A549 (cell line): ENCODE measurements at regions not wholly inside any gene's neighbourhood (a gene's known extent, or its start where the extent isn't known, plus 50 kb on each side); places are given as distances from the start of the nearest gene placed in this dataset.
"Not testable (repeated sequence)": the region's sequence is repeated elsewhere in the genome, so short reads cannot be mapped to it uniquely, and the experiment has no call there.

Source experiments
- ATAC-seq, 2 experiments: fragments of 200-7000 bp in 1 of 2; fragments of >200 bp in 1 of 2; cut with Nextera tagmentation in 1 of 2; cut with Tn5 transposase in 1 of 2; 3 replicates each; pipeline versions ENCODE4 v1.8.0 to v1.9.1; 2018 to 2020; ENCODE audit warnings: mild to moderate bottlenecking in 1 of 2, moderate library complexity in 1 of 2
- CTCF ChIA-PET: fragments of 300-600 bp; sonication (Branson Sonifier 250); formaldehyde crosslinking; extraction: SDS; loops from one replicate; lab custom pipeline; 2021; ENCODE audit warnings: antibody characterized with exemption, inconsistent platforms; lab: Yijun Ruan, JAX
- POLR2A ChIA-PET: fragments of 350-600 bp; formaldehyde crosslinking; extraction: SDS; loops from one replicate; lab custom pipeline; 2021; ENCODE audit warnings: antibody characterized with exemption, inconsistent platforms; lab: Yijun Ruan, JAX
- DNase-seq, 2 experiments: peaks; one replicate each; pipeline versions ENCODE4 v3.0.0 to v3.0.0-alpha.2; 2011 to 2016; ENCODE audit warnings: low read depth in 1 of 2, low spot score in 1 of 2
- FAIRE-seq: peaks from 2 replicates; lab custom pipeline; 2011; peaks lifted over from hg19 to GRCh38; lab: Jason Lieb, UNC
- H3K27ac ChIP-seq, 2 experiments: fragments of >200 bp; sonication (Bioruptor Twin); formaldehyde crosslinking; 3 replicates each; pipeline ENCODE4 v1.5.1; 2016 to 2017
- H3K4me1 ChIP-seq: fragments of >200 bp; sonication (Bioruptor Twin); formaldehyde crosslinking; 3 replicates; pipeline ENCODE4 v1.6.1; 2016
- H3K4me2 ChIP-seq: fragments of >200 bp; sonication (Bioruptor Twin); formaldehyde crosslinking; 3 replicates; pipeline ENCODE4 v1.6.1; 2016
- H3K4me3 ChIP-seq: fragments of >200 bp; sonication (Bioruptor Twin); formaldehyde crosslinking; 3 replicates; pipeline ENCODE4 v1.5.1; 2016
- H3K9me3 ChIP-seq: fragments of >200 bp; sonication (Bioruptor Twin); formaldehyde crosslinking; 3 replicates; pipeline ENCODE4 v1.6.1; 2016
- CBX2 ChIP-seq: fragments of 200-600 bp; sonication (generic); IDR thresholded peaks from 2 replicates; pipeline ENCODE4 v1.6.1; 2016; ENCODE audit warnings: low read depth, mild to moderate bottlenecking, borderline replicate concordance
- FOSB ChIP-seq: fragments of 250-450 bp; sonication (Bioruptor Pico); IDR thresholded peaks from 2 replicates; pipeline ENCODE4 v1.5.0; 2020; ENCODE audit warnings: mild to moderate bottlenecking, moderate library complexity
- FOXS1 ChIP-seq: fragments of 250-450 bp; sonication (Bioruptor Pico); IDR thresholded peaks from 2 replicates; pipeline ENCODE4 v1.5.0; 2020; ENCODE audit warnings: mild to moderate bottlenecking, moderate library complexity
- HDAC2 ChIP-seq: fragments of 200-600 bp; sonication (generic); IDR thresholded peaks from 2 replicates; pipeline ENCODE4 v1.6.1; 2016
- HOXA7 ChIP-seq: fragments of 250-450 bp; sonication (Bioruptor Pico); IDR thresholded peaks from 2 replicates; pipeline ENCODE4 v1.5.0; 2020; ENCODE audit warnings: mild to moderate bottlenecking, moderate library complexity
- JUN ChIP-seq, 2 experiments: fragments of >200 bp; sonication (Bioruptor Twin); formaldehyde crosslinking; IDR thresholded peaks; 2 replicates in 1 of 2; 3 replicates in 1 of 2; pipeline ENCODE4 v1.6.1; 2016 to 2017
- JUNB ChIP-seq: fragments of >200 bp; sonication (Bioruptor Twin); formaldehyde crosslinking; IDR thresholded peaks from 2 replicates; pipeline ENCODE4 v1.6.1; 2016
- KDM1A ChIP-seq: fragments of 200-600 bp; sonication (generic); IDR thresholded peaks from 2 replicates; pipeline ENCODE4 v1.6.1; 2016; ENCODE audit warnings: low read depth, mild to moderate bottlenecking
- PHF8 ChIP-seq: fragments of 200-600 bp; sonication (generic); IDR thresholded peaks from 2 replicates; pipeline ENCODE4 v1.6.1; 2016; ENCODE audit warnings: low read depth, mild to moderate bottlenecking, antibody characterized with exemption, moderate library complexity, borderline replicate concordance
- POLR2A ChIP-seq: IDR thresholded peaks from 2 replicates; pipeline ENCODE4 v1.6.1; 2012; ENCODE audit warnings: mild to moderate bottlenecking, low read length
- RAD21 ChIP-seq, 2 experiments: fragments of >200 bp in 1 of 2; sonication (Bioruptor Twin) in 1 of 2; formaldehyde crosslinking in 1 of 2; IDR thresholded peaks in 1 of 2; conservative IDR thresholded peaks in 1 of 2; 2 replicates in 1 of 2; 3 replicates in 1 of 2; pipeline ENCODE4 v1.6.1; 2012 to 2018; ENCODE audit warnings: inconsistent platforms in 1 of 2
- RARB ChIP-seq: fragments of 250-450 bp; sonication (Bioruptor Pico); IDR thresholded peaks from 2 replicates; pipeline ENCODE4 v1.8.0; 2021; ENCODE audit warnings: mild to moderate bottlenecking, moderate library complexity
- RCOR1 ChIP-seq: fragments of 150-350 bp; IDR thresholded peaks from 2 replicates; pipeline ENCODE4 v1.6.1; 2014; ENCODE audit warnings: antibody characterized with exemption, low read length, low read depth
- RFX5 ChIP-seq: fragments of 450-650 bp; IDR thresholded peaks from 2 replicates; pipeline ENCODE4 v1.7.1; 2014; ENCODE audit warnings: antibody characterized with exemption, mild to moderate bottlenecking, moderate library complexity
- SMC3 ChIP-seq: fragments of >200 bp; sonication (Bioruptor Twin); formaldehyde crosslinking; IDR thresholded peaks from 3 replicates; pipeline ENCODE4 v1.6.1; 2018; ENCODE audit warnings: inconsistent platforms
- TP53 ChIP-seq: fragments of 250-450 bp; sonication (Bioruptor Pico); IDR thresholded peaks from 2 replicates; pipeline ENCODE4 v1.5.0; 2021; ENCODE audit warnings: mild to moderate bottlenecking, moderate library complexity
- WGBS: methylation state at CpG from one replicate; pipeline ENCODE4 v1.1.6; 2017; ENCODE audit errors: missing lambda C conversion rate; 5-methylcytosine and 5-hydroxymethylcytosine counted together
- TF ChIP-seq, protein P1 (sequence below): fragments of 250-450 bp; sonication (Bioruptor Pico); IDR thresholded peaks from 2 replicates; pipeline ENCODE4 v1.5.0; 2020; ENCODE audit warnings: low read depth, mild to moderate bottlenecking, moderate library complexity
- TF ChIP-seq, protein P2 (sequence below): fragments of 150-350 bp; IDR thresholded peaks from 2 replicates; pipeline ENCODE4 v1.6.1; 2014; ENCODE audit warnings: low read depth, mild to moderate bottlenecking, low read length
- TF ChIP-seq, protein P3 (sequence below): fragments of >200 bp; sonication (Bioruptor Twin); formaldehyde crosslinking; IDR thresholded peaks from 2 replicates; pipeline ENCODE4 v1.6.1; 2016
- TF ChIP-seq, protein P4 (sequence below): fragments of 200-600 bp; sonication (generic); IDR thresholded peaks from 2 replicates; pipeline ENCODE4 v1.6.1; 2016; ENCODE audit warnings: antibody characterized with exemption, mild to moderate bottlenecking, moderate library complexity
- TF ChIP-seq, protein P5 (sequence below): fragments of >200 bp; sonication (Bioruptor Twin); formaldehyde crosslinking; IDR thresholded peaks from 3 replicates; pipeline ENCODE4 v1.6.1; 2016
- TF ChIP-seq, protein P6 (sequence below): IDR thresholded peaks from 2 replicates; pipeline ENCODE4 v1.6.1; 2012; ENCODE audit warnings: low read depth, borderline replicate concordance
- TF ChIP-seq, protein P7 (sequence below): fragments of 450-650 bp; IDR thresholded peaks from 2 replicates; pipeline ENCODE4 v1.6.1; 2014; ENCODE audit warnings: antibody characterized with exemption
- TF ChIP-seq, protein P8 (sequence below): IDR thresholded peaks from 2 replicates; pipeline ENCODE4 v1.6.1; 2012

DNA sequence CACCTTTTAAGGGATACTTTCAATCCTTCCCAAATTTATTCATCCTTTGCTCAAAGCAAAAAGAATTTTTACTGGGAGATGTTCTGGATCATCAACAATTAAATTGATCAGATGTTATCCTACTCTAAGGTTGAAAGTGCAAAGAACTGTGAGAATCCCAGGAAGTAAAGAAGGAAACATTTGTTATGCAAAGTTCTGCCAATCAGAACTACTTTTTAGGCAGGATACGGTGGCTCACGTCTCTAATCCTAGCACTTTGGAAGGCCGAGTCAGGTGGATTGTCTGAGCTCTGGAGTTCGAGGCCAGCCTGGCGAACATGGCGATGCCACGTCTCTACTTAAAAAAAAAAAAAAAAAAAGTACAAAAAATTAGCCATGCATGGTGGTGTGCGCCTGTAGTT is 882.3 kb downstream of the DIAPH3 start:
- FAIRE-seq (no peak), DNase-seq (no peak), ATAC-seq (no peak)
- 12% methylated on average over 6 of the region's 8 CpGs for WGBS
- Histone ChIP-seq H3K4me2 (no peak overlapping the region), H3K4me3 (no peak overlapping the region), H3K4me1 (no peaks in the 10 kb centered on the region), H3K9me3 (no peaks in the 10 kb centered on the region), H3K27ac (no peak overlapping the region)
- ChIA-PET POLR2A (no interaction called here), CTCF (no interaction called here)
- TF ChIP-seq FOXS1 (no peak), RFX5 (no peak), RARB (no peak), FOSB (CRISPR knock-in tag) (no peak), JUNB (no peak), CBX2 (no peak), RCOR1 (no peak)
- TF ChIP-seq, protein P1, sequence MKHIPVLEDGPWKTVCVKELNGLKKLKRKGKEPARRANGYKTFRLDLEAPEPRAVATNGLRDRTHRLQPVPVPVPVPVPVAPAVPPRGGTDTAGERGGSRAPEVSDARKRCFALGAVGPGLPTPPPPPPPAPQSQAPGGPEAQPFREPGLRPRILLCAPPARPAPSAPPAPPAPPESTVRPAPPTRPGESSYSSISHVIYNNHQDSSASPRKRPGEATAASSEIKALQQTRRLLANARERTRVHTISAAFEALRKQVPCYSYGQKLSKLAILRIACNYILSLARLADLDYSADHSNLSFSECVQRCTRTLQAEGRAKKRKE: no peak
- TF ChIP-seq, protein P2, sequence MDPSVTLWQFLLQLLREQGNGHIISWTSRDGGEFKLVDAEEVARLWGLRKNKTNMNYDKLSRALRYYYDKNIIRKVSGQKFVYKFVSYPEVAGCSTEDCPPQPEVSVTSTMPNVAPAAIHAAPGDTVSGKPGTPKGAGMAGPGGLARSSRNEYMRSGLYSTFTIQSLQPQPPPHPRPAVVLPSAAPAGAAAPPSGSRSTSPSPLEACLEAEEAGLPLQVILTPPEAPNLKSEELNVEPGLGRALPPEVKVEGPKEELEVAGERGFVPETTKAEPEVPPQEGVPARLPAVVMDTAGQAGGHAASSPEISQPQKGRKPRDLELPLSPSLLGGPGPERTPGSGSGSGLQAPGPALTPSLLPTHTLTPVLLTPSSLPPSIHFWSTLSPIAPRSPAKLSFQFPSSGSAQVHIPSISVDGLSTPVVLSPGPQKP: no peak

DNA sequence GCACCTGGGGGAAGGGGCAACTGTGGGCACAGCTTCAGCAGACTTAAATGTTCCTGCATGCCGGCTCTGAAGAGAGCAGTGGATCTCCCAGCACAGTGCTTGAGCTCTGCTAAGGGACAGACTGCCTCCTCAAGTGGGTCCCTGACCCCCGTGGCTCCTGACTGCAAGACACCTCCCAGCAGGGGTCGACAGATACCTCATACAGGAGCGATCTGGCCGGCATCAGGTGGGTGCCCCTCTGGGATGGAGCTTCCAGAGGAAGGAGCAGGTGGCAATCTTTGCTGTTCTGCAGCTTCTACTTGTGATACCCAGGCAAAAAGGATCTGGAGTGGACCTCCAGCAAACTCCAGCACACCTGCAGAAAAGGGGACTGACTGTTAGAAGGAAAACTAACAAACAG is 871.5 kb downstream of the DIAPH3 start:
- FAIRE-seq, DNase-seq, H3K4me2 ChIP-seq, H3K27ac ChIP-seq, POLR2A ChIA-PET, H3K4me1 ChIP-seq, H3K4me3 ChIP-seq, ATAC-seq, H3K9me3 ChIP-seq: not testable (repeated sequence)
- CTCF ChIA-PET: interaction anchor here (1.2 kb wide), 1 partner anchor 25 kb away, joined by 3 read pairs; no protein-coding TSS in a partner anchor
- WGBS: no CpG with 5 or more reads among the region's 5 CpGs

DNA sequence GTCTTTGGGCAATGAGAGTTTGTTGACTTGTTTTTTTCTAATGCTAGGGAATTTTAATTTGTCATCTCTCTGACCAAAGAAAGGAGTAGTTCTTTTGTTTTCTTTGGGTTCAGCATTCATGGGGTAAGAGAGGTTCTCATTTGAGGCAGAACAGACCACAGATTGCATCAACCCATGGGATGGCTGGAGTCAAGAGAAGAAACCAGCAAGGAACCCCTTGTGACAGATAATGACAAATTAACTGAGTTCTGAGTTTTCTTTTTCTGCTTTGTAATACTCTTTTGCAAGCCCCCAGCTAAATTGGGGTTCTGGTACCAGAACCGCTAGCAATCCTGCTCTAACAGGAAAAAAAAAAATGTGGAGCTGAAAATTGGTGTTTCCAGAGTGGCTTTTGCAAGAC is 864.1 kb downstream of the DIAPH3 start:
- Histone ChIP-seq H3K27ac (no peak overlapping the region), H3K4me3 (no peak overlapping the region), H3K4me1 (no peaks in the 10 kb centered on the region), H3K9me3 (no peaks in the 10 kb centered on the region), H3K4me2 (no peak overlapping the region)
- DNase-seq: no peak
- FAIRE-seq: no peak
- ATAC-seq: no peak
- no peak for TF ChIP-seq TP53 (CRISPR knock-in tag)
- TF ChIP-seq, protein P3, sequence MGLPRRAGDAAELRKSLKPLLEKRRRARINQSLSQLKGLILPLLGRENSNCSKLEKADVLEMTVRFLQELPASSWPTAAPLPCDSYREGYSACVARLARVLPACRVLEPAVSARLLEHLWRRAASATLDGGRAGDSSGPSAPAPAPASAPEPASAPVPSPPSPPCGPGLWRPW: no peak
- no peak for TF ChIP-seq HOXA7 (CRISPR knock-in tag)
- TF ChIP-seq, protein P4, sequence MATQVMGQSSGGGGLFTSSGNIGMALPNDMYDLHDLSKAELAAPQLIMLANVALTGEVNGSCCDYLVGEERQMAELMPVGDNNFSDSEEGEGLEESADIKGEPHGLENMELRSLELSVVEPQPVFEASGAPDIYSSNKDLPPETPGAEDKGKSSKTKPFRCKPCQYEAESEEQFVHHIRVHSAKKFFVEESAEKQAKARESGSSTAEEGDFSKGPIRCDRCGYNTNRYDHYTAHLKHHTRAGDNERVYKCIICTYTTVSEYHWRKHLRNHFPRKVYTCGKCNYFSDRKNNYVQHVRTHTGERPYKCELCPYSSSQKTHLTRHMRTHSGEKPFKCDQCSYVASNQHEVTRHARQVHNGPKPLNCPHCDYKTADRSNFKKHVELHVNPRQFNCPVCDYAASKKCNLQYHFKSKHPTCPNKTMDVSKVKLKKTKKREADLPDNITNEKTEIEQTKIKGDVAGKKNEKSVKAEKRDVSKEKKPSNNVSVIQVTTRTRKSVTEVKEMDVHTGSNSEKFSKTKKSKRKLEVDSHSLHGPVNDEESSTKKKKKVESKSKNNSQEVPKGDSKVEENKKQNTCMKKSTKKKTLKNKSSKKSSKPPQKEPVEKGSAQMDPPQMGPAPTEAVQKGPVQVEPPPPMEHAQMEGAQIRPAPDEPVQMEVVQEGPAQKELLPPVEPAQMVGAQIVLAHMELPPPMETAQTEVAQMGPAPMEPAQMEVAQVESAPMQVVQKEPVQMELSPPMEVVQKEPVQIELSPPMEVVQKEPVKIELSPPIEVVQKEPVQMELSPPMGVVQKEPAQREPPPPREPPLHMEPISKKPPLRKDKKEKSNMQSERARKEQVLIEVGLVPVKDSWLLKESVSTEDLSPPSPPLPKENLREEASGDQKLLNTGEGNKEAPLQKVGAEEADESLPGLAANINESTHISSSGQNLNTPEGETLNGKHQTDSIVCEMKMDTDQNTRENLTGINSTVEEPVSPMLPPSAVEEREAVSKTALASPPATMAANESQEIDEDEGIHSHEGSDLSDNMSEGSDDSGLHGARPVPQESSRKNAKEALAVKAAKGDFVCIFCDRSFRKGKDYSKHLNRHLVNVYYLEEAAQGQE: no peak
- TF ChIP-seq HDAC2: no peak
- TF ChIP-seq, protein P1: no peak
- TF ChIP-seq KDM1A: no peak
- TF ChIP-seq, protein P5, sequence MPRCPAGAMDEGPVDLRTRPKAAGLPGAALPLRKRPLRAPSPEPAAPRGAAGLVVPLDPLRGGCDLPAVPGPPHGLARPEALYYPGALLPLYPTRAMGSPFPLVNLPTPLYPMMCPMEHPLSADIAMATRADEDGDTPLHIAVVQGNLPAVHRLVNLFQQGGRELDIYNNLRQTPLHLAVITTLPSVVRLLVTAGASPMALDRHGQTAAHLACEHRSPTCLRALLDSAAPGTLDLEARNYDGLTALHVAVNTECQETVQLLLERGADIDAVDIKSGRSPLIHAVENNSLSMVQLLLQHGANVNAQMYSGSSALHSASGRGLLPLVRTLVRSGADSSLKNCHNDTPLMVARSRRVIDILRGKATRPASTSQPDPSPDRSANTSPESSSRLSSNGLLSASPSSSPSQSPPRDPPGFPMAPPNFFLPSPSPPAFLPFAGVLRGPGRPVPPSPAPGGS: no peak
- TF ChIP-seq PHF8: no peak
- TF ChIP-seq, protein P6, sequence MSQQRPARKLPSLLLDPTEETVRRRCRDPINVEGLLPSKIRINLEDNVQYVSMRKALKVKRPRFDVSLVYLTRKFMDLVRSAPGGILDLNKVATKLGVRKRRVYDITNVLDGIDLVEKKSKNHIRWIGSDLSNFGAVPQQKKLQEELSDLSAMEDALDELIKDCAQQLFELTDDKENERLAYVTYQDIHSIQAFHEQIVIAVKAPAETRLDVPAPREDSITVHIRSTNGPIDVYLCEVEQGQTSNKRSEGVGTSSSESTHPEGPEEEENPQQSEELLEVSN: no peak
- TF ChIP-seq POLR2A: no peak
- no peak for TF ChIP-seq JUN (IDR thresholded peaks at IDR 0.05)
- TF ChIP-seq, protein P7, sequence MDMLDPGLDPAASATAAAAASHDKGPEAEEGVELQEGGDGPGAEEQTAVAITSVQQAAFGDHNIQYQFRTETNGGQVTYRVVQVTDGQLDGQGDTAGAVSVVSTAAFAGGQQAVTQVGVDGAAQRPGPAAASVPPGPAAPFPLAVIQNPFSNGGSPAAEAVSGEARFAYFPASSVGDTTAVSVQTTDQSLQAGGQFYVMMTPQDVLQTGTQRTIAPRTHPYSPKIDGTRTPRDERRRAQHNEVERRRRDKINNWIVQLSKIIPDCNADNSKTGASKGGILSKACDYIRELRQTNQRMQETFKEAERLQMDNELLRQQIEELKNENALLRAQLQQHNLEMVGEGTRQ: no peak
- no peak for TF ChIP-seq FOXS1
- TF ChIP-seq RAD21 (conservative IDR thresholded peaks at IDR 0.05 in 1 of 2, IDR thresholded peaks at IDR 0.05 in 1 of 2): no peak
- TF ChIP-seq SMC3: no peak
- TF ChIP-seq RARB: no peak
- TF ChIP-seq, protein P8, sequence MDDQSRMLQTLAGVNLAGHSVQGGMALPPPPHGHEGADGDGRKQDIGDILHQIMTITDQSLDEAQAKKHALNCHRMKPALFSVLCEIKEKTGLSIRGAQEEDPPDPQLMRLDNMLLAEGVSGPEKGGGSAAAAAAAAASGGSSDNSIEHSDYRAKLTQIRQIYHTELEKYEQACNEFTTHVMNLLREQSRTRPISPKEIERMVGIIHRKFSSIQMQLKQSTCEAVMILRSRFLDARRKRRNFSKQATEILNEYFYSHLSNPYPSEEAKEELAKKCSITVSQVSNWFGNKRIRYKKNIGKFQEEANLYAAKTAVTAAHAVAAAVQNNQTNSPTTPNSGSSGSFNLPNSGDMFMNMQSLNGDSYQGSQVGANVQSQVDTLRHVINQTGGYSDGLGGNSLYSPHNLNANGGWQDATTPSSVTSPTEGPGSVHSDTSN: no peak
- WGBS: 0% methylated on average over 1 of the region's 1 CpG
- POLR2A ChIA-PET: no interaction called here
- CTCF ChIA-PET: interaction anchor here (1.1 kb wide), 1 partner anchor 9 kb away, joined by 3 read pairs; no protein-coding TSS in a partner anchor
